Tibial nerve (tissue), 3 donors: ENCODE measurements at regions not wholly inside any gene's neighbourhood (a gene's known extent, or its start where the extent isn't known, plus 50 kb on each side); places are given as distances from the start of the nearest gene placed in this dataset.

Source experiments
- POLR2A ChIP-seq, 2 donors: fragments of 450-650 bp; IDR thresholded peaks; one replicate each; pipeline ENCODE4 v1.6.1; 2017; ENCODE audit warnings: antibody characterized with exemption in 2 of 2, mild to moderate bottlenecking in 2 of 2, moderate library complexity in 2 of 2
- TF ChIP-seq, protein P1 (sequence below), 5 experiments: fragments of 200-600 bp in 3 of 5; fragments of 450-650 bp in 2 of 5; sonication (generic) in 3 of 5; IDR thresholded peaks; one replicate each; pipeline ENCODE4 v1.5.1; 2016 to 2019; ENCODE audit warnings: antibody characterized with exemption in 5 of 5, mild to moderate bottlenecking in 3 of 5, moderate library complexity in 2 of 5

GRCh38 chr14:80325112-80325511 is 113.8 kb upstream of the DIO2 start:
- TF ChIP-seq, protein P1, sequence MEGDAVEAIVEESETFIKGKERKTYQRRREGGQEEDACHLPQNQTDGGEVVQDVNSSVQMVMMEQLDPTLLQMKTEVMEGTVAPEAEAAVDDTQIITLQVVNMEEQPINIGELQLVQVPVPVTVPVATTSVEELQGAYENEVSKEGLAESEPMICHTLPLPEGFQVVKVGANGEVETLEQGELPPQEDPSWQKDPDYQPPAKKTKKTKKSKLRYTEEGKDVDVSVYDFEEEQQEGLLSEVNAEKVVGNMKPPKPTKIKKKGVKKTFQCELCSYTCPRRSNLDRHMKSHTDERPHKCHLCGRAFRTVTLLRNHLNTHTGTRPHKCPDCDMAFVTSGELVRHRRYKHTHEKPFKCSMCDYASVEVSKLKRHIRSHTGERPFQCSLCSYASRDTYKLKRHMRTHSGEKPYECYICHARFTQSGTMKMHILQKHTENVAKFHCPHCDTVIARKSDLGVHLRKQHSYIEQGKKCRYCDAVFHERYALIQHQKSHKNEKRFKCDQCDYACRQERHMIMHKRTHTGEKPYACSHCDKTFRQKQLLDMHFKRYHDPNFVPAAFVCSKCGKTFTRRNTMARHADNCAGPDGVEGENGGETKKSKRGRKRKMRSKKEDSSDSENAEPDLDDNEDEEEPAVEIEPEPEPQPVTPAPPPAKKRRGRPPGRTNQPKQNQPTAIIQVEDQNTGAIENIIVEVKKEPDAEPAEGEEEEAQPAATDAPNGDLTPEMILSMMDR (IDR thresholded peaks at IDR 0.05) = no peak
- no peak for TF ChIP-seq POLR2A (IDR thresholded peaks at IDR 0.05)
